Kidney (tissue), 13 donors: ENCODE measurements at regions not wholly inside any gene's neighbourhood (a gene's known extent, or its start where the extent isn't known, plus 50 kb on each side); places are given as distances from the start of the nearest gene placed in this dataset.

Experiments used
- DNase-seq, 5 donors: peaks; one replicate each; pipeline ENCODE4 v3.0.0-alpha.2; 2013 to 2020
- FAIRE-seq: peaks from 2 replicates; lab custom pipeline; 2012; peaks lifted over from hg19 to GRCh38; lab: Jason Lieb, UNC
- H3K27ac ChIP-seq, 2 donors: one replicate each; pipeline ENCODE4 v1.7.0; 2013; ENCODE audit warnings: low read depth in 2 of 2, low read length in 2 of 2, inconsistent platforms in 1 of 2
- H3K27me3 ChIP-seq: one replicate; pipeline ENCODE4 v1.7.1; 2013; ENCODE audit warnings: low read length, inconsistent platforms; ENCODE audit not compliant: control insufficient read depth, insufficient read depth
- H3K36me3 ChIP-seq, 3 donors: one replicate each; pipeline versions ENCODE4 v1.7.0 to v1.7.1; 2013; ENCODE audit warnings: low read length in 3 of 3, control low read depth in 1 of 3, inconsistent platforms in 1 of 3; ENCODE audit not compliant: insufficient read depth in 3 of 3, control insufficient read depth in 2 of 3
- H3K4me1 ChIP-seq, 3 donors: one replicate each; pipeline versions ENCODE4 v1.7.0 to v1.7.1; 2013; ENCODE audit warnings: low read length in 3 of 3, inconsistent platforms in 1 of 3, low read depth in 1 of 3; ENCODE audit not compliant: control insufficient read depth in 2 of 3, insufficient read depth in 2 of 3
- H3K4me3 ChIP-seq, 3 donors: one replicate each; pipeline versions ENCODE4 v1.7.0 to v1.8.1; 2013; ENCODE audit warnings: low read length in 3 of 3, control low read depth in 1 of 3, inconsistent platforms in 1 of 3
- H3K9ac ChIP-seq, 3 donors: one replicate each; pipeline versions ENCODE4 v1.7.0 to v1.7.1; 2013; ENCODE audit warnings: low read length in 3 of 3, control low read depth in 1 of 3, inconsistent platforms in 1 of 3
- H3K9me3 ChIP-seq, 3 donors: one replicate each; pipeline versions ENCODE4 v1.7.0 to v1.7.1; 2013; ENCODE audit warnings: low read length in 3 of 3, control low read depth in 1 of 3, inconsistent platforms in 1 of 3; ENCODE audit not compliant: control insufficient read depth in 2 of 3, insufficient read depth in 1 of 3
- intact Hi-C: fragments of 100-400 bp; cut with DNase I; formaldehyde crosslinking; loops from one replicate; pipeline ENCODE4 v1.11.1; 2022
- TF ChIP-seq, protein P1 (sequence below): IDR thresholded peaks from 3 replicates; pipeline ENCODE4 v1.5.1; 2012; ENCODE audit warnings: mild to moderate bottlenecking, moderate library complexity, borderline replicate concordance; ENCODE audit not compliant: insufficient read depth; ENCODE audit errors: extremely low read depth
- donor health status: control.
- donor health status: control.
- donor health status: control.
- donor health status: control.
- donor health status: control.
- donor health status: DM: yes; HTN: yes; CAD: no.
- donor health status: Normal renal cell carcinoma (clear cell type).

DNA sequence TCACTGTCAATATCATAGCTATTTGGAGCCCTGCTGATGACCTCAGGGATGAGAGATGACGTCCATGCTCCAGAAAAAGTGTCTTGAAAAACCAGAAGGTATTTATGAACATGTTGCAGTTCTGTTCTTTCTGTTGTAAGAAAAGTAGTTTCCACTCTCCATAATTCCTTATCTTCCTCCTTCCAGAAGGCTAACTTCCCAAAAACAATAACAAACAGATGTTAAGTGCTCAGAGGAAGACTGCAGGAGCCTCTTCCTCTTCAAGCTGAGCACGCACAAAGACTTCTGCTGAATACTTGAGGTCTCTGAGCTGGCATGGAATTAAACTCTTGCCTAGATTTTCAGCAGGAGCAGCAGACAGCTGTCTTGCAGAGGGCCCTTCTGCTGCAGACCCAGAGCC lies 434.5 kb upstream of the KLHL29 start:
- no peaks in the 10 kb centered on the region for H3K27me3 ChIP-seq
- no peaks in the 10 kb centered on the region for H3K9me3 ChIP-seq
- no peak overlapping the region for H3K27ac ChIP-seq
- TF ChIP-seq, protein P1, sequence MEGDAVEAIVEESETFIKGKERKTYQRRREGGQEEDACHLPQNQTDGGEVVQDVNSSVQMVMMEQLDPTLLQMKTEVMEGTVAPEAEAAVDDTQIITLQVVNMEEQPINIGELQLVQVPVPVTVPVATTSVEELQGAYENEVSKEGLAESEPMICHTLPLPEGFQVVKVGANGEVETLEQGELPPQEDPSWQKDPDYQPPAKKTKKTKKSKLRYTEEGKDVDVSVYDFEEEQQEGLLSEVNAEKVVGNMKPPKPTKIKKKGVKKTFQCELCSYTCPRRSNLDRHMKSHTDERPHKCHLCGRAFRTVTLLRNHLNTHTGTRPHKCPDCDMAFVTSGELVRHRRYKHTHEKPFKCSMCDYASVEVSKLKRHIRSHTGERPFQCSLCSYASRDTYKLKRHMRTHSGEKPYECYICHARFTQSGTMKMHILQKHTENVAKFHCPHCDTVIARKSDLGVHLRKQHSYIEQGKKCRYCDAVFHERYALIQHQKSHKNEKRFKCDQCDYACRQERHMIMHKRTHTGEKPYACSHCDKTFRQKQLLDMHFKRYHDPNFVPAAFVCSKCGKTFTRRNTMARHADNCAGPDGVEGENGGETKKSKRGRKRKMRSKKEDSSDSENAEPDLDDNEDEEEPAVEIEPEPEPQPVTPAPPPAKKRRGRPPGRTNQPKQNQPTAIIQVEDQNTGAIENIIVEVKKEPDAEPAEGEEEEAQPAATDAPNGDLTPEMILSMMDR: no peak
- intact Hi-C loops: no loop called here
- H3K36me3 ChIP-seq: no peaks in the 10 kb centered on the region
- DNase-seq (no peak), FAIRE-seq (no peak)
- no peaks in the 10 kb centered on the region for H3K4me1 ChIP-seq
- no peak overlapping the region for H3K9ac ChIP-seq
- H3K4me3 ChIP-seq: no peak overlapping the region

- Histone ChIP-seq H3K4me1 (no peaks in the 10 kb centered on the region), H3K36me3 (no peaks in the 10 kb centered on the region), H3K27me3 (no peaks in the 10 kb centered on the region), H3K27ac (no peak overlapping the region), H3K9me3 (no peaks in the 10 kb centered on the region), H3K4me3 (no peak overlapping the region), H3K9ac (no peak overlapping the region)
- intact Hi-C loops: no loop called here
- FAIRE-seq (no peak), DNase-seq (peak in 3 of 5 donors; percentile 39 to 48 (median 43))
- TF ChIP-seq, protein P1: no peak
Measured at GRCh38 chr2:22952656-22953225, 432.2 kb upstream of the KLHL29 start.

- no peak overlapping the region for H3K4me3 ChIP-seq
- TF ChIP-seq, protein P1: no peak
- intact Hi-C loops: no loop called here
- H3K27me3 ChIP-seq: no peaks in the 10 kb centered on the region
- no peaks in the 10 kb centered on the region for H3K36me3 ChIP-seq
- FAIRE-seq (no peak), DNase-seq (peak in 4 of 5 donors; percentile 45 to 51 (median 48))
- no peaks in the 10 kb centered on the region for H3K9me3 ChIP-seq
- H3K9ac ChIP-seq: no peak overlapping the region
- H3K4me1 ChIP-seq: no peaks in the 10 kb centered on the region
- no peak overlapping the region for H3K27ac ChIP-seq
Measured at GRCh38 chr2:22957446-22957845, 427.5 kb upstream of the KLHL29 start.

DNA sequence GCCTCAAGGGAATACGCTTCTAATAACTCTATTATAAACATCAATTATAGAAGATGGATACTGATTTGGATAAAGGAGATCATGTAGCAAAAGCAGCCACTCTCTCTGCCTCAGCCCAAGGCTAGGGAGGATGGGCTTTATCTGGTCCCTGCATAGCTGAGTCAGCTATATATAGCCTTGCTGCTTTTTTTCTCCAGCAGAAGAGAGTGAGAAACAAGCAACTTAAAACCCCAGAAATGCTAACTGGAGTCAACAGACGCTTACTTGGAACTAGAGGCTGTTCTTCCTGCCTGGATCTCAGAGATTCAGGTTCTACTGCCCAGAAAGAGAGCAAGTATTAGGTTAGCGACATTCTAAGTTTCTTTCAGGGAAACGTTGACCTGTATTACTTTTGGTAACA lies 426.7 kb upstream of the KLHL29 start:
- H3K36me3 ChIP-seq: no peaks in the 10 kb centered on the region
- FAIRE-seq: no peak
- TF ChIP-seq, protein P1: no peak
- no peak overlapping the region for H3K27ac ChIP-seq
- no peaks in the 10 kb centered on the region for H3K4me1 ChIP-seq
- H3K9me3 ChIP-seq: no peaks in the 10 kb centered on the region
- DNase-seq: no peak
- H3K4me3 ChIP-seq: no peak overlapping the region
- intact Hi-C loops: no loop called here
- H3K27me3 ChIP-seq: no peaks in the 10 kb centered on the region
- H3K9ac ChIP-seq: no peak overlapping the region
